Panc1 (cell line): ENCODE measurements at regions not wholly inside any gene's neighbourhood (a gene's known extent, or its start where the extent isn't known, plus 50 kb on each side); places are given as distances from the start of the nearest gene placed in this dataset.

Experiments
- ATAC-seq: fragments of 200-7000 bp; cut with Tn5 transposase; 2 replicates; pipeline ENCODE4 v1.9.1; 2020; ENCODE audit warnings: mild to moderate bottlenecking, moderate library complexity
- BruUV-seq: library from RNA; stranded (reverse); fragments of 400-500 nt; replicated peaks from 2 replicates; lab custom pipeline; 2021; lab: Mats Ljungman, UMichigan
- CTCF ChIA-PET: fragments of 300-600 bp; sonication (Branson Sonifier 250); formaldehyde crosslinking; loops from one replicate; lab custom pipeline; 2022; ENCODE audit warnings: antibody characterized with exemption; lab: Charles Lee
- POLR2A ChIA-PET: fragments of 300-600 bp; sonication (Branson Sonifier 250); formaldehyde crosslinking; loops from one replicate; lab custom pipeline; 2022; ENCODE audit warnings: antibody characterized with exemption; lab: Charles Lee
- DNase-seq: peaks from one replicate; pipeline ENCODE4 v3.0.0-alpha.2; 2010; ENCODE audit warnings: low read depth, low spot score
- H3K27ac ChIP-seq: 2 replicates; pipeline ENCODE4 v1.5.1; 2011; ENCODE audit warnings: mild to moderate bottlenecking, low read length, inconsistent platforms
- H3K27me3 ChIP-seq: fragments of 200-500 bp; sonication (Bioruptor generic); 2 replicates; pipeline ENCODE4 v1.6.0; 2014; ENCODE audit warnings: low read length, inconsistent platforms; ENCODE audit not compliant: control insufficient read depth, insufficient read depth
- H3K36me3 ChIP-seq: fragments of 200-500 bp; sonication (Bioruptor generic); 2 replicates; pipeline ENCODE4 v1.5.1; 2014; ENCODE audit warnings: inconsistent platforms, mild to moderate bottlenecking, low read length, moderate library complexity; ENCODE audit not compliant: control insufficient read depth, insufficient read depth
- H3K4me1 ChIP-seq: 2 replicates; pipeline ENCODE4 v1.5.1; 2011; ENCODE audit warnings: inconsistent platforms, mild to moderate bottlenecking, low read length, moderate library complexity; ENCODE audit not compliant: control insufficient read depth, insufficient read depth
- H3K4me3 ChIP-seq, 2 experiments: 2 replicates each; pipeline ENCODE4 v1.5.1; 2011 to 2012; ENCODE audit warnings: low read depth in 2 of 2, low read length in 2 of 2, mild to moderate bottlenecking in 2 of 2, inconsistent platforms in 1 of 2, moderate library complexity in 1 of 2
- H3K9me3 ChIP-seq: fragments of 200-500 bp; sonication (Bioruptor generic); 2 replicates; pipeline ENCODE4 v1.5.1; 2014; ENCODE audit warnings: low read depth, mild to moderate bottlenecking, inconsistent platforms, low read length, moderate library complexity; ENCODE audit not compliant: control insufficient read depth, insufficient read depth
- CTCF ChIP-seq: fragments of 450-650 bp; IDR thresholded peaks from 2 replicates; pipeline ENCODE4 v1.5.1; 2017; ENCODE audit warnings: mild to moderate bottlenecking
- POLR2AphosphoS5 ChIP-seq: IDR thresholded peaks from 2 replicates; pipeline ENCODE4 v1.6.1; 2012; ENCODE audit warnings: mild to moderate bottlenecking, low read depth, low read length, moderate library complexity
- REST ChIP-seq, 2 experiments: IDR thresholded peaks; 2 replicates each; pipeline ENCODE4 v1.6.1; 2011 to 2012; ENCODE audit warnings: low read depth in 2 of 2, control low read depth in 1 of 2, low read length in 1 of 2, mild to moderate bottlenecking in 1 of 2, moderate library complexity in 1 of 2; ENCODE audit not compliant: insufficient read depth in 1 of 2
- SIN3A ChIP-seq: IDR thresholded peaks from 2 replicates; pipeline ENCODE4 v1.6.1; 2012; ENCODE audit warnings: low read depth, mild to moderate bottlenecking, low read length, moderate library complexity, borderline replicate concordance; ENCODE audit not compliant: insufficient read depth
- TCF7L2 ChIP-seq: IDR thresholded peaks from 2 replicates; pipeline ENCODE4 v1.6.1; 2011; ENCODE audit warnings: mild to moderate bottlenecking, low read depth, low read length, inconsistent platforms
- in situ Hi-C: cut with HindIII; loops from 2 replicates; pipeline ENCODE4 v1.10.0; 2016; ENCODE audit warnings: low sequenced_read_pairs, low pct_unique_long_range_greater_than_20kb
- intact Hi-C: fragments of 100-400 bp; cut with micrococcal nuclease; formaldehyde crosslinking; loops from one replicate; pipeline ENCODE4 v1.10.0; 2022; ENCODE audit not compliant: unreplicated experiment

- intact Hi-C loops, result no loop called here
Observed at GRCh38 chr1:203401199-203401877, 50.4 kb upstream of the FMOD start.

GRCh38 chr1:203402152-203402551 lies 51.2 kb upstream of the FMOD start:
- BruUV-seq, result no TSS peak
- ATAC-seq, result no peak
- POLR2A ChIA-PET, result no interaction called here
- in situ Hi-C loops, result no loop called here
- Histone ChIP-seq H3K4me1 (no peaks in the 10 kb centered on the region), H3K27me3 (peaks cover 5% of the 10 kb centered on the region; the same call in 1 of the 2 replicates), H3K36me3 (no peaks in the 10 kb centered on the region), H3K4me3 (no peak overlapping the region), H3K27ac (no peak overlapping the region), H3K9me3 (no peaks in the 10 kb centered on the region)
- intact Hi-C loops, result no loop called here
- CTCF ChIA-PET, result interaction anchor here (0.6 kb wide), 1 partner anchor 215 kb away, joined by 6 read pairs; no protein-coding TSS in a partner anchor
- DNase-seq, result no peak
- TF ChIP-seq REST (IDR thresholded peaks at IDR 0.05; ENCODE audit: insufficient read depth in 1 of 2, low read depth in 2 of 2, low read length in 1 of 2), result no peak
- TF ChIP-seq CTCF, result no peak
- TF ChIP-seq TCF7L2, result no peak
- TF ChIP-seq POLR2AphosphoS5, result no peak
- no peak for TF ChIP-seq SIN3A

More at GRCh38 chr1:203401199-203401877, 50.4 kb upstream of the FMOD start:
- H3K36me3 ChIP-seq, result no peaks in the 10 kb centered on the region
- H3K4me3 ChIP-seq, result no peak overlapping the region
- no peak for DNase-seq
- POLR2A ChIA-PET, result no interaction called here
- ATAC-seq, result no peak
- H3K4me1 ChIP-seq, result no peaks in the 10 kb centered on the region
- CTCF ChIA-PET, result no interaction called here
- no peak overlapping the region for H3K27ac ChIP-seq
- in situ Hi-C loops, result no loop called here
- peaks cover 8% of the 10 kb centered on the region; the same call in 1 of the 2 replicates for H3K27me3 ChIP-seq
- TF ChIP-seq CTCF (no peak), POLR2AphosphoS5 (no peak), REST (IDR thresholded peaks at IDR 0.05; ENCODE audit: insufficient read depth in 1 of 2, low read depth in 2 of 2, low read length in 1 of 2) (no peak)
- no peaks in the 10 kb centered on the region for H3K9me3 ChIP-seq
- no TSS peak for BruUV-seq
